SK-N-SH (cell line): ENCODE measurements at regions not wholly inside any gene's neighbourhood (a gene's known extent, or its start where the extent isn't known, plus 50 kb on each side); places are given as distances from the start of the nearest gene placed in this dataset.

Experiments
- CTCF ChIA-PET: fragments of 300-600, 350-600 bp; formaldehyde crosslinking; extraction: SDS; loops from one replicate; lab custom pipeline; 2021; lab: Yijun Ruan, JAX
- POLR2A ChIA-PET: fragments of 350-600 bp; sonication (Branson Sonifier 250); formaldehyde crosslinking; extraction: SDS; loops from one replicate; lab custom pipeline; 2020; ENCODE audit warnings: antibody characterized with exemption, inconsistent platforms; lab: Yijun Ruan, JAX
- DNase-seq: peaks from one replicate; pipeline ENCODE4 v3.0.0; 2012
- H2AFZ ChIP-seq: fragments of 200-600 bp; sonication (generic); 2 replicates; pipeline ENCODE4 v1.8.1; 2016; ENCODE audit warnings: antibody characterized with exemption, mild to moderate bottlenecking, low read depth
- H3F3A ChIP-seq: fragments of 200-600 bp; sonication (generic); replicated peaks from 2 replicates; pipeline ENCODE3; 2016; ENCODE audit warnings: antibody characterized with exemption, mild to moderate bottlenecking; ENCODE audit not compliant: insufficient read depth
- H3K27ac ChIP-seq, 2 experiments: fragments of 200-500 bp in 1 of 2; fragments of 200-600 bp in 1 of 2; sonication (Bioruptor generic) in 1 of 2; sonication (generic), shearing (Covaris generic) in 1 of 2; 2 replicates each; pipeline versions ENCODE4 v1.5.1 to v1.6.1; 2014 to 2016; ENCODE audit warnings: low read depth in 2 of 2, inconsistent platforms in 1 of 2, low read length in 1 of 2, mild to moderate bottlenecking in 1 of 2, mixed read lengths in 1 of 2
- H3K27me3 ChIP-seq: fragments of 200-600 bp; sonication (generic), shearing (Covaris generic); 2 replicates; pipeline ENCODE4 v1.6.1; 2016; ENCODE audit warnings: mixed run types; ENCODE audit not compliant: insufficient read depth
- H3K36me3 ChIP-seq, 2 experiments: fragments of 200-500 bp in 1 of 2; fragments of 200-600 bp in 1 of 2; sonication (Bioruptor generic) in 1 of 2; sonication (generic) in 1 of 2; replicated peaks in 1 of 2; 2 replicates each; pipeline versions ENCODE3 to v1.5.1; 2014 to 2016; ENCODE audit warnings: low read length in 1 of 2, mild to moderate bottlenecking in 1 of 2; ENCODE audit not compliant: insufficient read depth in 2 of 2, control insufficient read depth in 1 of 2
- H3K4me1 ChIP-seq, 2 experiments: fragments of 200-500 bp in 1 of 2; fragments of 200-600 bp in 1 of 2; sonication (Bioruptor generic) in 1 of 2; sonication (generic), shearing (Covaris generic) in 1 of 2; 2 replicates each; pipeline versions ENCODE4 v1.5.1 to v1.6.1; 2014 to 2016; ENCODE audit warnings: low read depth in 1 of 2, low read length in 1 of 2, mixed run types in 1 of 2; ENCODE audit not compliant: insufficient read depth in 2 of 2, control insufficient read depth in 1 of 2
- H3K4me2 ChIP-seq: fragments of 200-600 bp; sonication (generic), shearing (Covaris generic); 2 replicates; pipeline ENCODE4 v1.6.1; 2017; ENCODE audit warnings: mixed run types
- H3K4me3 ChIP-seq, 2 experiments: fragments of 200-500 bp in 1 of 2; fragments of 200-600 bp in 1 of 2; sonication (Bioruptor generic) in 1 of 2; sonication (generic), shearing (Covaris generic) in 1 of 2; 2 replicates each; pipeline versions ENCODE4 v1.5.1 to v1.8.1; 2014 to 2016; ENCODE audit warnings: low read depth in 2 of 2, inconsistent platforms in 1 of 2, low read length in 1 of 2, mild to moderate bottlenecking in 1 of 2, mixed read lengths in 1 of 2, moderate library complexity in 1 of 2
- H3K79me2 ChIP-seq: fragments of 200-600 bp; sonication (generic); 2 replicates; pipeline ENCODE4 v1.8.1; 2017; ENCODE audit warnings: mild to moderate bottlenecking; ENCODE audit not compliant: insufficient read depth
- H3K9ac ChIP-seq: fragments of 200-600 bp; sonication (generic); 2 replicates; pipeline ENCODE4 v1.6.1; 2017; ENCODE audit warnings: mixed run types
- H3K9me2 ChIP-seq: fragments of 200-600 bp; sonication (generic); 2 replicates; pipeline ENCODE4 v1.6.1; 2017; ENCODE audit warnings: mixed run types
- H3K9me3 ChIP-seq: fragments of 200-600 bp; sonication (generic); 2 replicates; pipeline ENCODE4 v1.6.1; 2017; ENCODE audit warnings: mixed run types, mild to moderate bottlenecking, moderate library complexity
- H4K20me1 ChIP-seq: fragments of 200-600 bp; sonication (generic); 2 replicates; pipeline ENCODE4 v1.6.1; 2017; ENCODE audit warnings: mild to moderate bottlenecking, mixed run types; ENCODE audit not compliant: insufficient read depth
- CTCF ChIP-seq: fragments of 200-600 bp; sonication (generic); IDR thresholded peaks from 2 replicates; pipeline ENCODE4 v1.6.1; 2017; ENCODE audit warnings: antibody characterized with exemption, mild to moderate bottlenecking, moderate library complexity
- EZH2phosphoT487 ChIP-seq: fragments of 200-600 bp; sonication (generic); IDR thresholded peaks from 2 replicates; pipeline ENCODE4 v1.6.1; 2017; ENCODE audit warnings: low read depth, mixed run types, mild to moderate bottlenecking, antibody characterized with exemption, moderate library complexity, borderline replicate concordance
- FOXJ3 ChIP-seq: sonication (generic); formaldehyde crosslinking; IDR thresholded peaks from 2 replicates; pipeline ENCODE4 v1.5.1; 2020; ENCODE audit warnings: mild to moderate bottlenecking, missing genetic modification reagents
- GATA2 ChIP-seq: sonication (generic); formaldehyde crosslinking; IDR thresholded peaks from 2 replicates; pipeline ENCODE4 v1.5.0; 2020; ENCODE audit warnings: mild to moderate bottlenecking, missing genetic modification reagents
- JUND ChIP-seq: IDR thresholded peaks from 2 replicates; pipeline ENCODE4 v1.4.0; 2012
- MAX ChIP-seq: IDR thresholded peaks from 2 replicates; pipeline ENCODE4 v1.4.0; 2012; ENCODE audit warnings: low read depth
- MXI1 ChIP-seq: IDR thresholded peaks from 2 replicates; pipeline ENCODE4 v1.6.1; 2012; ENCODE audit warnings: mild to moderate bottlenecking, low read depth, low read length, improper control_type of control experiment
- NRF1 ChIP-seq: IDR thresholded peaks from 2 replicates; pipeline ENCODE4 v1.6.1; 2012; ENCODE audit warnings: low read depth, mild to moderate bottlenecking, low read length
- POLR2AphosphoS5 ChIP-seq: IDR thresholded peaks from 2 replicates; pipeline ENCODE4 v1.6.1; 2012; ENCODE audit warnings: low read depth, low read length
- RAD21 ChIP-seq: IDR thresholded peaks from 2 replicates; pipeline ENCODE4 v1.6.1; 2012; ENCODE audit warnings: mild to moderate bottlenecking, low read length
- RCOR1 ChIP-seq: fragments of 150-350 bp; IDR thresholded peaks from 2 replicates; pipeline ENCODE4 v1.6.1; 2017; ENCODE audit warnings: antibody characterized with exemption, low read length
- REST ChIP-seq: IDR thresholded peaks from 2 replicates; pipeline ENCODE4 v1.6.1; 2012; ENCODE audit warnings: mild to moderate bottlenecking, low read depth, low read length, moderate library complexity
- RFX5 ChIP-seq: IDR thresholded peaks from 2 replicates; pipeline ENCODE4 v1.6.1; 2012; ENCODE audit warnings: mild to moderate bottlenecking, improper control_type of control experiment, low read length
- SIN3A ChIP-seq: IDR thresholded peaks from 2 replicates; pipeline ENCODE4 v1.6.1; 2012; ENCODE audit warnings: low read depth, mild to moderate bottlenecking, low read length, moderate library complexity, borderline replicate concordance
- SMC3 ChIP-seq: IDR thresholded peaks from 2 replicates; pipeline ENCODE4 v1.6.1; 2012; ENCODE audit warnings: low read depth, low read length, improper control_type of control experiment
- TCF12 ChIP-seq: IDR thresholded peaks from 2 replicates; pipeline ENCODE4 v1.4.0; 2012
- TEAD4 ChIP-seq: IDR thresholded peaks from 2 replicates; pipeline ENCODE4 v1.4.0; 2012; ENCODE audit warnings: mild to moderate bottlenecking, borderline replicate concordance; ENCODE audit not compliant: insufficient read depth
- USF2 ChIP-seq: fragments of 150-350 bp; IDR thresholded peaks from 2 replicates; pipeline ENCODE4 v1.6.1; 2017; ENCODE audit warnings: antibody characterized with exemption, low read length, low read depth, borderline replicate concordance
- ZBTB33 ChIP-seq: IDR thresholded peaks from 2 replicates; pipeline ENCODE4 v1.4.0; 2012; ENCODE audit warnings: low read depth, borderline replicate concordance
- WGBS: methylation state at CpG from one replicate; pipeline ENCODE4 v1.1.6; 2017; ENCODE audit warnings: low lambda C conversion rate; 5-methylcytosine and 5-hydroxymethylcytosine counted together

- H3K36me3 ChIP-seq, result no peaks in the 10 kb centered on the region
- H3K79me2 ChIP-seq, result no peaks in the 10 kb centered on the region
- H3K4me2 ChIP-seq, result no peak overlapping the region
- TF ChIP-seq FOXJ3 (CRISPR knock-in tag) (no peak), GATA2 (CRISPR knock-in tag) (no peak), SMC3 (no peak), POLR2AphosphoS5 (no peak), MXI1 (no peak), USF2 (no peak), RAD21 (no peak), MAX (no peak), CTCF (no peak), TEAD4 (no peak), JUND (no peak)
- peaks cover 21% of the 10 kb centered on the region; the same call in 1 of the 2 replicates for H3K27me3 ChIP-seq
- H3K4me1 ChIP-seq, result no peaks in the 10 kb centered on the region
- H3K27ac ChIP-seq, result no peak overlapping the region
- DNase-seq, result no peak
- no peaks in the 10 kb centered on the region for H4K20me1 ChIP-seq
- no peak overlapping the region for H3K4me3 ChIP-seq
- 15% methylated on average over 3 of the region's 5 CpGs for WGBS
- no peaks in the 10 kb centered on the region for H3K9me2 ChIP-seq
- no peak overlapping the region for H3K9ac ChIP-seq
- ChIA-PET CTCF (no interaction called here), POLR2A (no interaction called here)
- H3F3A ChIP-seq, result no peaks in the 10 kb centered on the region
- no peak overlapping the region for H2AFZ ChIP-seq
- no peaks in the 10 kb centered on the region for H3K9me3 ChIP-seq
These were observed 224.5 kb upstream of the PELI2 start for GRCh38 chr14:55893705-55894104.

- H3K27ac ChIP-seq, result no peak overlapping the region
- DNase-seq, result no peak
- no peak overlapping the region for H3K9ac ChIP-seq
- no peaks in the 10 kb centered on the region for H3K4me1 ChIP-seq
- H3F3A ChIP-seq, result no peaks in the 10 kb centered on the region
- ChIA-PET POLR2A (no interaction called here), CTCF (no interaction called here)
- H3K36me3 ChIP-seq, result no peaks in the 10 kb centered on the region
- H3K27me3 ChIP-seq, result peaks cover 21% of the 10 kb centered on the region; the same call in 1 of the 2 replicates
- H3K79me2 ChIP-seq, result no peaks in the 10 kb centered on the region
- WGBS, result 0% methylated on average over 1 of the region's 1 CpG
- H2AFZ ChIP-seq, result no peak overlapping the region
- no peaks in the 10 kb centered on the region for H4K20me1 ChIP-seq
- no peaks in the 10 kb centered on the region for H3K9me3 ChIP-seq
- no peak overlapping the region for H3K4me3 ChIP-seq
- H3K4me2 ChIP-seq, result no peak overlapping the region
- no peaks in the 10 kb centered on the region for H3K9me2 ChIP-seq
- no peak for TF ChIP-seq RFX5
- TF ChIP-seq EZH2phosphoT487, result no peak
- no peak for TF ChIP-seq REST
- TF ChIP-seq USF2, result no peak
- TF ChIP-seq ZBTB33, result no peak
- no peak for TF ChIP-seq NRF1
- no peak for TF ChIP-seq SIN3A
- TF ChIP-seq SMC3, result no peak
- TF ChIP-seq TCF12, result no peak
- TF ChIP-seq RCOR1, result no peak
- TF ChIP-seq TEAD4, result no peak
These were observed 221.2 kb upstream of the PELI2 start for GRCh38 chr14:55897031-55897430.
